NCI-H146 treated with DMSO at 0.1 percent for 48 hours (cell line): ENCODE measurements at regions not wholly inside any gene's neighbourhood (a gene's known extent, or its start where the extent isn't known, plus 50 kb on each side); places are given as distances from the start of the nearest gene placed in this dataset.
"Not testable (repeated sequence)": the region's sequence is repeated elsewhere in the genome, so short reads cannot be mapped to it uniquely, and the experiment has no call there.

Experiments
- DNase-seq: peaks from one replicate; lab custom pipeline; 2025; ENCODE audit not compliant: unreplicated experiment; lab: John Stamatoyannopoulos, UW

DNA sequence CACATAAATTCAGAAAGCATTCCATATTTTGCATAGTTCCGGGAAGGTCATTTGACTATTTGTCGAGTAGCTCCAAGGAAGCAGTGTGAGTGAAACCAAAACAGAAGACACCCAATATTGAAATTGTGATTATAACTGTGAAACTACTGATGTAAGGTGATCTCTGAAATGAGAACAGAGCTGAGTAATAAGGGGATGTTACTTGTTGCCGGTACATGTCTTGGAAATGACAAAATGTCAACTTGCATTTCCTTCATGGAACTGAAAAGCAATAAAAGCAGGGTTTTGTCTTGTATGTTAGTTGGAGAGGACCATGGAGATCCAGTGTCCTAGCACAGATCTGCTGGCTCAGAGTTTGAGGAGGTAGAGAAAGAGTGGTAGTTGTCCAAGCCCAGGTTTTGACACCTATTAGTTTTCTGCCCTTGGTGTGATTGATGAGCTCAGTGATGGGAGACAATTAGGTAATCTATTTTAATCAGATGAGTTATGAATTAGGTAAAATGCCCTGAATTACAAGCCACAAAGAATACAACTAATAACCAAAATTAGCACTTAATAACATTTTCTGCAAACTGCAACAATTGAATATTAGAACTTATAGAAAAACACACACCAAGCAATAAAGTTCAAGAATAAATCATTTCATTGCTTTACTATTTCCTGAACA, 58.7 kb upstream of the ZNF519 start:
- DNase-seq, result not testable (repeated sequence)

DNA sequence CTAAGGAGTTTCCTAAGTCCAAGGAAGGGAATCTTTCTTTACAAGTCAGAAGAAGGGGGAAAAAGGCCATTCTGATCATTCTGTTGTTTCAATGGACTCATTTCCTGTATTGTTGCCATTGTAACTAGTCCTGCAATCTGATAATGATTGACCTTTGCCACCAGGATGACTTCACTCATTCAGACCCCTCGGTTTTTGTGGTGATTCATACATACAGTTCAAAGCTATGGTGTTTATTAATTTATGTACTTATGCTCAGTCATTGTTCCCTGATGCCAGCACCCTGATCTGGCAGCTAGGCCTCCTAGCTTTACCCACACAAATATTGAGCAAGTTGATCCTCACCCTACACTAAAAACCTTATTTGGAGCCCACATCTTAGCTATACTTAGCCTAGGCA, 57.6 kb upstream of the ZNF519 start:
- DNase-seq, result no peak

DNA sequence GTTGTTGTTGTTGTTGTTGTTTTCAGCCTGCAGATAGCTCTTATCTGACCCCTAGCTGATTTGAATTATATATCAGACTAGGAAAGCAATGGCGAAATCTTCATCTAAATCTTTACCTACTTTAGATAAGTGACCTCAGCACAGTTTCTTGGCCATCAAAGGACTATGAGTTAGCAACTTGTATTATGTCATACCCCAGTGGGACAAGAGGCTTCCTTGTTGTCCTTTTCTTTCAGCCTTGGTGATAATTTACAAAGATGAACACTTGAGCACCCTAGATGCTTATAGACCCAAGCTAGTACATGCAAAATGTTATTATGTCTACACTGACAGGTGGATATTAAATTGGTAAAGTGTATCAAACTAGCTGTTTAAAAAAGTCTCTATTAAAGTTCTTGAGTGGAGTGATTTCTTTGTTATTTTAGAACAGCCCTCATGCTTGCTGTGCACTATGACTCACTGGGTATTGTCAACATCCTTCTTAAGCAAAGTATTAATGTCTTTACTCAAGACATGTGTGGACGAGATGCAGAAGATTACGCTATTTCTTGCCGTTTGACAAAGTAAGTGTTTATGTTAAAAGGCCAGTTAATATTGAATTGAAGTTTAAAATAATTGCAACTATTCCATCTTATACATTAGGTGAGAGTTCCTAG, 56.6 kb upstream of the ZNF519 start:
- not testable (repeated sequence) for DNase-seq
